ES-I3 (cell line): ENCODE measurements at regions not wholly inside any gene's neighbourhood (a gene's known extent, or its start where the extent isn't known, plus 50 kb on each side); places are given as distances from the start of the nearest gene placed in this dataset.

ENCODE experiments used
- H3K36me3 ChIP-seq: 2 replicates; pipeline ENCODE4 v1.6.1; 2013; ENCODE audit warnings: mild to moderate bottlenecking, low read length, control low read depth, moderate library complexity; ENCODE audit not compliant: insufficient read depth
- H3K4me1 ChIP-seq: 2 replicates; pipeline ENCODE4 v1.6.1; 2013; ENCODE audit warnings: mild to moderate bottlenecking, control low read depth, low read length; ENCODE audit not compliant: insufficient read depth
- H3K9ac ChIP-seq: 2 replicates; pipeline ENCODE4 v1.6.1; 2013; ENCODE audit warnings: low read depth, mild to moderate bottlenecking, low read length, moderate library complexity
- H3K9me3 ChIP-seq: 2 replicates; pipeline ENCODE4 v1.6.1; 2013; ENCODE audit warnings: mild to moderate bottlenecking, low read length, moderate library complexity; ENCODE audit not compliant: control insufficient read depth, insufficient read depth

DNA sequence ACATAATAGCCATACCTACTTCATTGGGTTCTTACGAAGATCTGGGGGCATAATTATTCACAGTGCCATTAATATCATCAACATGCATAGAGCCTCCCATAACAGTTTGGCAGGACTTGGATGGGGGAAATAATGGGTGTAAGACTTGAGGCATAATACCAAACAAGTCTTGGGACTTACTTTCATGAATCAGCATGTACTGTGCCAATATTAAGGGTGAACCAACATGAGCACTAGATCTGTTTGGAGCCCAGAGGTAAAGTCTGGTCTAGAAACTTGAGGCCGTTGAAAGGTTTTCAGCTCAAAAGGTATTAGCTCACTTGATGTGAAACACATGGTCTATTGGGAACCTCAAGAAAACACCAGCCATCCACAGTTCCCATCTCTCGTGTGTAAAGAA is 56.7 kb upstream of the ZC3H11B start:
- Histone ChIP-seq H3K9me3 (no peaks in the 10 kb centered on the region), H3K36me3 (no peaks in the 10 kb centered on the region), H3K4me1 (no peaks in the 10 kb centered on the region), H3K9ac (no peak overlapping the region)

DNA sequence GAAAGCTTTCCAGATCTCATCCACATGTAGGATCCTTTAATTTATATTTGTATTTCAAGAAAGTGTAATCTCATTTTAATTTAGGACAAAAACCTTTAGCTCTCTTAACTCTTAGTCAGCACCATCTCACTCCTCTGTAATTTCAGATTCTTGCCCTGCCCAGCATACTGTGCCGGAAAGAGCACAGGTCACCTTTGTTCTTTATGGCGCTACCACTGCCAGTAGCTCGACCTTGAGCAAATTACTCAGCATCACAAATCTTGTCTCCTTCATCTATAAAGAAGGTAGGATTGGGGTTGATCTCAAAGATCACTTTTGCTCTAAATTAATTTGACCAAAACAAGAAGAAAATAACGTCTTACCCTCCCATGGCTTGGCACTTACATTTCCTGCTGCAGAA is 56.1 kb upstream of the ZC3H11B start:
- H3K9me3 ChIP-seq: no peaks in the 10 kb centered on the region
- no peaks in the 10 kb centered on the region for H3K4me1 ChIP-seq
- H3K36me3 ChIP-seq: no peaks in the 10 kb centered on the region
- no peak overlapping the region for H3K9ac ChIP-seq

DNA sequence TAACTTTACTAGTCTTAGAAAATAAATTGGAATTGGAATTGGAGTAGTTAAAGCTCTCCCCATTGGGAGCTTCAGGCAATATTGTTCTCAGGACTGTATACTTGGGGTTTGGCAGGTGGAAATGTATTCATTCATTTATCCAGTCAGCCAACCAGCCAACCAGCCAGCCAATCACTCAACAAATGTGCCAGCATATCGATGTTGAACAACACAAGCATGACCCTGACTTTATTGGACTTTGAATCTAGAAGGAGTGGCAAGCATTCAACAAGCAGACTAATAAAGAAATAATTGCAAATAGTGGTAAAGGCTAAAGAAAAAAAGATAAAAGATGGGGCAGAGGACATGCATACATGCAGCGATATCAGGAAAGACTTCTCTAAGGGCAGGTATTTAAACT is 55.5 kb upstream of the ZC3H11B start:
- Histone ChIP-seq H3K36me3 (no peaks in the 10 kb centered on the region), H3K9me3 (no peaks in the 10 kb centered on the region), H3K9ac (no peak overlapping the region), H3K4me1 (no peaks in the 10 kb centered on the region)

DNA sequence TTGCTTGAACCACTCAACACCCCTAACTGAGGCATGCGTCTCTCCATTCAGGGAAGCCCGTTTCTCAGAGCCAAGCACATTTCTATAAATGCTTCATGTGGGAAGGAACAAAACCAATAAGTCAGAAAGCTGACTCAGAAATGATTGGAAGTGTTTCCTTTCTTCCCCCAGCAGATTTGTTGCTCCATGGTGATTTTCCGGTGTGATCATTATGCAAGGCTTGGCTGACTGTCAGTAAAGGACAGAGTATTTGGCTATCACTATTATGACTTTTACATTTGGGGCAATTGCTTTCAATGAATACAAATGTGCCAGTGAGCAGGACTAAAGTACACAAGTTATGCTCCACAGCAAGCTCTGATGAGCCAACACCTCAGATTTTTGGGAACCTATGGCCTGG is 53.3 kb upstream of the ZC3H11B start:
- no peak overlapping the region for H3K9ac ChIP-seq
- H3K4me1 ChIP-seq: no peaks in the 10 kb centered on the region
- no peaks in the 10 kb centered on the region for H3K9me3 ChIP-seq
- H3K36me3 ChIP-seq: no peaks in the 10 kb centered on the region

DNA sequence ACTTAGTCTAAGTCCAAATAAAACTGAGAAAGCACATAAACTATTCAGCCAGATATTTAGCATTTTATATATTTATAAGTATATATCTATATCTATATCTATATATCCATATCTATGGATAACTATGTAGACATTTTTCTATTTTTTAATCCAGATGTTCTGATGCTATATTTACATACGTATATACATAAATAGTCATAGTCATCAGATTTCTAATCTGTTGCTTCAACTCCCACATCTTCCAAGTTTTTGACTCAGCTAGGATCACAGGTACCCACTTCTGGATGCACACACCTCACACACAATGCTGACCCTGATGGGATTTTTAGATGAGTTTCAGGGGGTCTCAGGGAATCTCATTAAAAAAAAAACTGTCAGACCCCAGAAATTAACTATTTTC is 52.2 kb upstream of the ZC3H11B start:
- Histone ChIP-seq H3K9ac (no peak overlapping the region), H3K36me3 (no peaks in the 10 kb centered on the region), H3K4me1 (peaks cover 3% of the 10 kb centered on the region; the same call in 1 of the 2 replicates), H3K9me3 (no peaks in the 10 kb centered on the region)

DNA sequence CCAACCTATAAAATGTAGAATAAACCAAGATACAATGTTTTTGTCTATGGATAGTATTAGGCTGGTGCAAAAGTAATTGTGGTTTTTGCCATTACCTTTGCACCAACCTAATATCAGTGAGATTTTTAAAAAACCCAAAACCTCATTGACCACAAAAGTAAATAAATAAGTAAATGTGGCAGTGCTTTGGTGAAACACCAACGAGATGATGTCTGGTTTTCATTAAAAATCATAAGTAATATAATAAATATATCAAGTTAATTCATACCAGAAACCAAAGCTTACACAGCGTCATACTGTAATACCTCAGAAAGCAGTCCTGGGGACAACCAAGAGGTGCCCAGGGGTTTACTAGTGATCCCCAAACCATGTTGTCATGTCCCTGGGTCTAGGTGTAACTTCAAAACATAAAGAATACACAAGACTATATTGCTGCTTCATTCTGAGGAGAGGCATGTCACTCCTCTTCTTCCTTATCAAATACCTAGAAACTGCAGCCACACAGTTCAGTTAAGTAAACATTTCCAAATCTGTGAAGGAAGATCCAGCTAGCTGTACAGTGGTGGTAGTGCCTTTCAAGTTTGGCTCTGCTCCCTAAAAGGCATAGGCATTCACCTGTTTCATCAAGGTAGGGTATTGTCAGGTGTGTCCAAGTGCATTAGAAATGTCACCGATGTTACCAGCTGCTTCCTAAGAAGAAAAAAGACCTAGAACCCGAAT is 51.6 kb upstream of the ZC3H11B start:
- no peak overlapping the region for H3K9ac ChIP-seq
- H3K36me3 ChIP-seq: no peaks in the 10 kb centered on the region
- no peaks in the 10 kb centered on the region for H3K9me3 ChIP-seq
- peaks cover 7% of the 10 kb centered on the region; the same call in 1 of the 2 replicates for H3K4me1 ChIP-seq
